CD14-positive monocyte (primary cell): ENCODE measurements at regions not wholly inside any gene's neighbourhood (a gene's known extent, or its start where the extent isn't known, plus 50 kb on each side); places are given as distances from the start of the nearest gene placed in this dataset.

ENCODE experiments used
- DNase-seq, 3 donors: peaks; one replicate each; pipeline ENCODE4 v3.0.0-alpha.2; 2011 to 2022
- H2AFZ ChIP-seq: 2 replicates; pipeline ENCODE4 v1.6.0; 2012; ENCODE audit warnings: mild to moderate bottlenecking, low read depth, low read length, inconsistent platforms; ENCODE audit not compliant: insufficient read depth, poor library complexity, severe bottlenecking
- H3K27ac ChIP-seq, 2 donors: 1 replicate in 1 of 2; 2 replicates in 1 of 2; pipeline ENCODE4 v1.5.1; 2012 to 2013; ENCODE audit warnings: low read length in 2 of 2, control low read depth in 1 of 2, inconsistent platforms in 1 of 2, low read depth in 1 of 2, mild to moderate bottlenecking in 1 of 2
- H3K27me3 ChIP-seq, 2 donors: one replicate each; pipeline versions ENCODE4 v1.6.0 to v1.6.1; 2011 to 2013; ENCODE audit warnings: low read length in 2 of 2; ENCODE audit not compliant: control insufficient read depth in 2 of 2, insufficient read depth in 2 of 2
- H3K36me3 ChIP-seq, 2 donors: replicated peaks in 1 of 2; 1 replicate in 1 of 2; 2 replicates in 1 of 2; pipeline versions ENCODE4 v1.5.1 to v1.6.1; 2012 to 2013; ENCODE audit warnings: low read length in 2 of 2, control low read depth in 1 of 2, inconsistent platforms in 1 of 2, mild to moderate bottlenecking in 1 of 2; ENCODE audit not compliant: insufficient read depth in 2 of 2, control insufficient read depth in 1 of 2
- H3K4me1 ChIP-seq, 2 donors: 1 replicate in 1 of 2; 2 replicates in 1 of 2; pipeline versions ENCODE4 v1.5.1 to v1.6.1; 2012 to 2013; ENCODE audit warnings: low read length in 2 of 2, control low read depth in 1 of 2, inconsistent platforms in 1 of 2, mild to moderate bottlenecking in 1 of 2, moderate library complexity in 1 of 2; ENCODE audit not compliant: insufficient read depth in 2 of 2, control insufficient read depth in 1 of 2
- H3K4me2 ChIP-seq: replicated peaks from 2 replicates; pipeline ENCODE3; 2012; ENCODE audit warnings: low read length, moderate library complexity, mild to moderate bottlenecking; ENCODE audit not compliant: poor library complexity, severe bottlenecking; ENCODE audit errors: extremely low read depth
- H3K4me3 ChIP-seq, 3 experiments: fragments of 200-600 bp in 1 of 3; sonication (generic) in 1 of 3; replicated peaks in 1 of 3; 1 replicate in 2 of 3; 2 replicates in 1 of 3; pipeline ENCODE4 v1.5.1; 2011 to 2013; ENCODE audit warnings: low read length in 3 of 3, mild to moderate bottlenecking in 3 of 3, control low read depth in 2 of 3, low read depth in 2 of 3, inconsistent platforms in 1 of 3, moderate library complexity in 1 of 3
- H3K79me2 ChIP-seq: 2 replicates; pipeline ENCODE4 v1.6.0; 2012; ENCODE audit warnings: mild to moderate bottlenecking, control low read depth, inconsistent platforms, low read length, moderate library complexity; ENCODE audit not compliant: insufficient read depth
- H3K9ac ChIP-seq: 2 replicates; pipeline ENCODE4 v1.6.0; 2017; ENCODE audit warnings: low read length, mild to moderate bottlenecking; ENCODE audit not compliant: insufficient read depth, poor library complexity, severe bottlenecking
- H3K9me3 ChIP-seq, 2 donors: replicated peaks in 1 of 2; 1 replicate in 1 of 2; 2 replicates in 1 of 2; pipeline versions ENCODE4 v1.5.1 to v1.6.1; 2012 to 2013; ENCODE audit warnings: low read length in 2 of 2, control low read depth in 1 of 2; ENCODE audit not compliant: control insufficient read depth in 1 of 2, insufficient read depth in 1 of 2
- H4K20me1 ChIP-seq: 2 replicates; pipeline ENCODE4 v1.6.0; 2012; ENCODE audit warnings: mild to moderate bottlenecking, low read length, control low read depth, moderate library complexity; ENCODE audit not compliant: insufficient read depth
- H3K27ac Mint-ChIP-seq, 7 donors: one replicate each; pipeline ENCODE4 v1.8.0; 2020; ENCODE audit warnings: mild to moderate bottlenecking in 7 of 7, mixed read lengths in 7 of 7, moderate library complexity in 6 of 7, inconsistent platforms in 2 of 7
- H3K27me3 Mint-ChIP-seq, 3 donors: one replicate each; pipeline ENCODE4 v1.8.0; 2021 to 2022; ENCODE audit warnings: low read depth in 3 of 3, mild to moderate bottlenecking in 3 of 3, mixed read lengths in 3 of 3, moderate library complexity in 3 of 3, inconsistent platforms in 1 of 3
- H3K36me3 Mint-ChIP-seq, 2 donors: one replicate each; pipeline ENCODE4 v1.8.0; 2020; ENCODE audit warnings: mixed read lengths in 2 of 2, inconsistent platforms in 1 of 2, mild to moderate bottlenecking in 1 of 2
- H3K4me1 Mint-ChIP-seq: one replicate; pipeline ENCODE4 v1.8.0; 2020; ENCODE audit warnings: mild to moderate bottlenecking, mixed read lengths
- H3K4me3 Mint-ChIP-seq, 2 donors: one replicate each; pipeline ENCODE4 v1.8.0; 2020; ENCODE audit warnings: mild to moderate bottlenecking in 2 of 2, mixed read lengths in 2 of 2, moderate library complexity in 1 of 2
- H3K9me3 Mint-ChIP-seq, 7 donors: one replicate each; pipeline ENCODE4 v1.8.0; 2020 to 2022; ENCODE audit warnings: mixed read lengths in 7 of 7, mild to moderate bottlenecking in 6 of 7, moderate library complexity in 6 of 7, inconsistent platforms in 2 of 7
- WGBS: methylation state at CpG from one replicate; pipeline ENCODE4 v1.1.5; 2013; ENCODE audit warnings: missing lambda C conversion rate; ENCODE audit not compliant: insufficient coverage; 5-methylcytosine and 5-hydroxymethylcytosine counted together
- intact Hi-C, 2 donors: fragments of 100-400 bp; cut with micrococcal nuclease; formaldehyde crosslinking; loops; one replicate each; pipeline versions ENCODE4 v1.15.0 to v1.15.1; 2023
- TF ChIP-seq, protein P1 (sequence below): fragments of 200-600 bp; IDR thresholded peaks from one replicate; pipeline ENCODE4 v1.8.0; 2022; ENCODE audit warnings: antibody characterized with exemption, mild to moderate bottlenecking

DNA sequence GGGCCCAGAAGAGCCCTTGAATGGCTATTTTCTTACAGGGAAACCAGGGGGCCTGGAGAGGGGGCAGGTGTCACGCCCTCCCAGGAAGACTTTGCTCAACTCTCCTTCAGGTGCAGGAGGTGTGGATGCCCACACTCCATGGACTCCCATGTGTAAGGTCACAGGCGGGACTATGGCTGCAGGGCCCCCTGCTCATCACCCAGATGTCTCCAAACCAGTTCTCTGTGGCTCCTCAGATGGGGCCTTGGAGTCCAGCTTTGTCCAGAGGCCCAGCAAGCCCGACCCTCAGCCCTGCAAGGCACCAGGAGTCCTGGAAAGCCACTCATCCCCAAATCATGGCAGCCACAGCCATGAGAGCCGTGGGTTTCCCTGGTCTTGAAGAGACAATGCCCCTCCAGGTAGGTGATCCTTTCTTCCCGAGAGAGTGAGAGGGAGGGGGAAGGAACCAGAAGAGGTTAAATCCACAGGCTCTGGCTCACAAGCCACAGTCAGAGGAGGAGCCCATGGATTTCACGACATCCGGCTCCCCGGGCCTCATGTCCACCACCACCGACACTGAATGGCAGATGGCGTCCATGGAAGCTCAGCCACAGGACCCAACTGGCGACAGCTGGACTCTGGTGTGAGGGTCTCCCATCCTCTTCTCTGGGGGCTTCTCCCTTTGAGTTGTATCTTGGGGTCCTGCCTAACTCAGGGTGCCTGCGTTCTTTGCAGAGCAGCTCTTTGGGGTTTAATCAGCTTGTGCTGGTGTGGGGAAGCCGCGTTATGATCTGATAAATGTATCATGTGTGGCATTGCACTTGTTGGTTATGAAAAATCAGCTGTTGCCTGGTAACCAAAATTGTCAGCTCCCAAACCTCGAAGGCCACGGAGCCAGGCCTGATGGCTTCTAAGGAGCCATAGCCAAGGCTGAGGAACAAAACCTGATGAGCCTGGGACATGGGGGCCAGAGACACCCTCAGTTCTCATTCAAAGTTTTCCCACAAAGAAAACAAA, 620.4 kb downstream of the BRD1 start:
- H3K79me2 ChIP-seq = no peaks in the 10 kb centered on the region
- no peak for DNase-seq
- no peak overlapping the region for H3K4me2 ChIP-seq
- intact Hi-C loops = no loop called here
- Mint-ChIP-seq H3K27ac (no peak overlapping the region), H3K4me1 (no peaks in the 10 kb centered on the region), H3K27me3 (peaks cover 0 to 3% (median 2%) of the 10 kb centered on the region in 3 donors), H3K4me3 (no peak overlapping the region), H3K9me3 (peaks cover 0 to 4% (median 2%) of the 10 kb centered on the region in 7 donors), H3K36me3 (no peaks in the 10 kb centered on the region)
- no peak overlapping the region for H3K4me3 ChIP-seq
- H3K9ac ChIP-seq = no peak overlapping the region
- H3K36me3 ChIP-seq = no peaks in the 10 kb centered on the region
- H3K4me1 ChIP-seq = no peaks in the 10 kb centered on the region
- H2AFZ ChIP-seq = no peak overlapping the region
- TF ChIP-seq, protein P1, sequence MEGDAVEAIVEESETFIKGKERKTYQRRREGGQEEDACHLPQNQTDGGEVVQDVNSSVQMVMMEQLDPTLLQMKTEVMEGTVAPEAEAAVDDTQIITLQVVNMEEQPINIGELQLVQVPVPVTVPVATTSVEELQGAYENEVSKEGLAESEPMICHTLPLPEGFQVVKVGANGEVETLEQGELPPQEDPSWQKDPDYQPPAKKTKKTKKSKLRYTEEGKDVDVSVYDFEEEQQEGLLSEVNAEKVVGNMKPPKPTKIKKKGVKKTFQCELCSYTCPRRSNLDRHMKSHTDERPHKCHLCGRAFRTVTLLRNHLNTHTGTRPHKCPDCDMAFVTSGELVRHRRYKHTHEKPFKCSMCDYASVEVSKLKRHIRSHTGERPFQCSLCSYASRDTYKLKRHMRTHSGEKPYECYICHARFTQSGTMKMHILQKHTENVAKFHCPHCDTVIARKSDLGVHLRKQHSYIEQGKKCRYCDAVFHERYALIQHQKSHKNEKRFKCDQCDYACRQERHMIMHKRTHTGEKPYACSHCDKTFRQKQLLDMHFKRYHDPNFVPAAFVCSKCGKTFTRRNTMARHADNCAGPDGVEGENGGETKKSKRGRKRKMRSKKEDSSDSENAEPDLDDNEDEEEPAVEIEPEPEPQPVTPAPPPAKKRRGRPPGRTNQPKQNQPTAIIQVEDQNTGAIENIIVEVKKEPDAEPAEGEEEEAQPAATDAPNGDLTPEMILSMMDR = no peak
- H4K20me1 ChIP-seq = no peaks in the 10 kb centered on the region
- no peak overlapping the region for H3K27ac ChIP-seq
- WGBS = 82% methylated on average over 12 of the region's 16 CpGs
- no peaks in the 10 kb centered on the region for H3K27me3 ChIP-seq
- H3K9me3 ChIP-seq = no peaks in the 10 kb centered on the region

DNA sequence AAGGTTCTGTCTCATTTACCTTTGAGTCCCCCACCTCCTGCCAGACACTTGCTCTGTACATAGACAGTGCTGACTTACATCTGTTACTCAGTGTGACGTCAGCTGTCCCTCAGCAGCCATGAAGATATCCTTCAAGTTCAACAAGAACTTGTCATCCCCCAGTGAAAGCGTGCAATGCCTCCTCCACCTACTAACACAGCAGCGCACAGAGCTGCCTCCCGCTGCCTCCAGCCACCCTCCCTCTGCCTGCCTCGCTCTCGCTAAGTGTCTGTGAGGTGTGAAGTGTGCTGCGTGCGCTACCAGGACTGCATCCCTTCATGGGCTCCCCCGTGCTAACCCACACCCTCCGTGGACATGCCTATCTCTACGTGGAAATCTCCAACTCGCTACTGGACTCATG, 621.4 kb downstream of the BRD1 start:
- Histone ChIP-seq H4K20me1 (no peaks in the 10 kb centered on the region), H3K4me3 (no peak overlapping the region), H3K9ac (no peak overlapping the region), H3K27me3 (no peaks in the 10 kb centered on the region), H3K27ac (no peak overlapping the region), H3K36me3 (no peaks in the 10 kb centered on the region), H3K4me2 (no peak overlapping the region), H2AFZ (no peak overlapping the region), H3K4me1 (no peaks in the 10 kb centered on the region), H3K9me3 (no peaks in the 10 kb centered on the region), H3K79me2 (no peaks in the 10 kb centered on the region)
- 67% methylated on average over 1 of the region's 12 CpGs for WGBS
- Mint-ChIP-seq H3K27me3 (peaks cover 0 to 3% (median 2%) of the 10 kb centered on the region in 3 donors), H3K4me1 (no peaks in the 10 kb centered on the region), H3K4me3 (no peak overlapping the region), H3K36me3 (no peaks in the 10 kb centered on the region), H3K27ac (no peak overlapping the region), H3K9me3 (peaks cover 0 to 3% (median 2%) of the 10 kb centered on the region in 7 donors)
- intact Hi-C loops = no loop called here
- DNase-seq = no peak
- TF ChIP-seq, protein P1 = no peak
